ENCODE measurements at regions not wholly inside any gene's neighbourhood (a gene's known extent, or its start where the extent isn't known, plus 50 kb on each side); places are given as distances from the start of the nearest gene placed in this dataset.

- ATAC-seq, result no peak
Observed at GRCh38 chr11:106275151-106275550, 197.7 kb downstream of the AASDHPPT start.

DNA sequence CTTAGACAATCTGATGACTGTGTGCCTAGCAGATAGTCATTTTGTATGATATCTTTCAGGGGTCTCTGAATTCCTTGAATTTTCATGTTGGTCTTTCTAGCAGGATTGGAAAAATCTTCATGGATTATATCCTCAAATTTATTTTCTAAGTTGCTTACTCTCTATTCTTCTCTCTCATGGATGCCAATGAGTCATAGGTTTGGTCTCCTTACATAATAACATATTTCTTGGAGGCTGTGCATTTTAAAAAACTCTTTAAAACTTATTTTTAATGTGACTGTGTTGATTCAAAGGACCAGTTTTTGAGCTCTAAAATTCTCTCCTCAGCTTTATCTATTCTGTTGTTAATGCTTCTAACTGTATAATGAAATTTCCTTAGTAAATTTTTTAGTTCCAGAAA is 198.7 kb downstream of the AASDHPPT start:
- TF ChIP-seq, protein P1, sequence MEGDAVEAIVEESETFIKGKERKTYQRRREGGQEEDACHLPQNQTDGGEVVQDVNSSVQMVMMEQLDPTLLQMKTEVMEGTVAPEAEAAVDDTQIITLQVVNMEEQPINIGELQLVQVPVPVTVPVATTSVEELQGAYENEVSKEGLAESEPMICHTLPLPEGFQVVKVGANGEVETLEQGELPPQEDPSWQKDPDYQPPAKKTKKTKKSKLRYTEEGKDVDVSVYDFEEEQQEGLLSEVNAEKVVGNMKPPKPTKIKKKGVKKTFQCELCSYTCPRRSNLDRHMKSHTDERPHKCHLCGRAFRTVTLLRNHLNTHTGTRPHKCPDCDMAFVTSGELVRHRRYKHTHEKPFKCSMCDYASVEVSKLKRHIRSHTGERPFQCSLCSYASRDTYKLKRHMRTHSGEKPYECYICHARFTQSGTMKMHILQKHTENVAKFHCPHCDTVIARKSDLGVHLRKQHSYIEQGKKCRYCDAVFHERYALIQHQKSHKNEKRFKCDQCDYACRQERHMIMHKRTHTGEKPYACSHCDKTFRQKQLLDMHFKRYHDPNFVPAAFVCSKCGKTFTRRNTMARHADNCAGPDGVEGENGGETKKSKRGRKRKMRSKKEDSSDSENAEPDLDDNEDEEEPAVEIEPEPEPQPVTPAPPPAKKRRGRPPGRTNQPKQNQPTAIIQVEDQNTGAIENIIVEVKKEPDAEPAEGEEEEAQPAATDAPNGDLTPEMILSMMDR (IDR thresholded peaks at IDR 0.05), result no peak
- intact Hi-C loops (cut with DNase I, micrococcal nuclease), result no loop called here
- DNase-seq, result no peak
- no peak for ATAC-seq
- no peaks in the 10 kb centered on the region for H3K4me1 ChIP-seq (ENCODE audit: low read depth)
- H3K4me3 ChIP-seq, result no peak overlapping the region
- no peaks in the 10 kb centered on the region for H3K36me3 ChIP-seq (ENCODE audit: low read depth)
- peaks cover 5% of the 10 kb centered on the region for H3K9me3 ChIP-seq

More at GRCh38 chr11:106275151-106275550, 197.7 kb downstream of the AASDHPPT start:
- no peak overlapping the region for H3K4me3 ChIP-seq
- H3K9me3 ChIP-seq, result peaks cover 5% of the 10 kb centered on the region
- DNase-seq, result no peak
- no peaks in the 10 kb centered on the region for H3K4me1 ChIP-seq (ENCODE audit: low read depth)
- intact Hi-C loops (cut with DNase I, micrococcal nuclease), result no loop called here
- no peaks in the 10 kb centered on the region for H3K36me3 ChIP-seq (ENCODE audit: low read depth)
- TF ChIP-seq, protein P1 (IDR thresholded peaks at IDR 0.05), result no peak

GRCh38 chr11:106276859-106277436 is 199.5 kb downstream of the AASDHPPT start:
- H3K36me3 ChIP-seq (ENCODE audit: low read depth), result no peaks in the 10 kb centered on the region
- no peak for ATAC-seq

GRCh38 chr11:106277484-106277883 is 200.0 kb downstream of the AASDHPPT start:
- peaks cover 5% of the 10 kb centered on the region for H3K9me3 ChIP-seq
- H3K4me1 ChIP-seq (ENCODE audit: low read depth), result no peaks in the 10 kb centered on the region
- intact Hi-C loops (cut with DNase I, micrococcal nuclease), result no loop called here
- no peak overlapping the region for H3K4me3 ChIP-seq
- DNase-seq (no peak), ATAC-seq (no peak)
- TF ChIP-seq, protein P1 (IDR thresholded peaks at IDR 0.05), result no peak
- no peaks in the 10 kb centered on the region for H3K36me3 ChIP-seq (ENCODE audit: low read depth)

More at GRCh38 chr11:106276859-106277436, 199.5 kb downstream of the AASDHPPT start:
- peaks cover 5% of the 10 kb centered on the region for H3K9me3 ChIP-seq
- TF ChIP-seq, protein P1 (IDR thresholded peaks at IDR 0.05), result no peak
- no peak for DNase-seq
- H3K4me1 ChIP-seq (ENCODE audit: low read depth), result no peaks in the 10 kb centered on the region
- intact Hi-C loops (cut with DNase I, micrococcal nuclease), result no loop called here
- H3K4me3 ChIP-seq, result no peak overlapping the region

- TF ChIP-seq, protein P1 (IDR thresholded peaks at IDR 0.05), result no peak
- H3K36me3 ChIP-seq (ENCODE audit: low read depth), result no peaks in the 10 kb centered on the region
- intact Hi-C loops (cut with DNase I, micrococcal nuclease), result no loop called here
- H3K4me3 ChIP-seq, result no peak overlapping the region
- no peak for DNase-seq
- no peaks in the 10 kb centered on the region for H3K4me1 ChIP-seq (ENCODE audit: low read depth)
- H3K9me3 ChIP-seq, result peaks cover 2% of the 10 kb centered on the region
- ATAC-seq, result no peak
Observed at GRCh38 chr11:106278391-106278790, 200.9 kb downstream of the AASDHPPT start.

DNA sequence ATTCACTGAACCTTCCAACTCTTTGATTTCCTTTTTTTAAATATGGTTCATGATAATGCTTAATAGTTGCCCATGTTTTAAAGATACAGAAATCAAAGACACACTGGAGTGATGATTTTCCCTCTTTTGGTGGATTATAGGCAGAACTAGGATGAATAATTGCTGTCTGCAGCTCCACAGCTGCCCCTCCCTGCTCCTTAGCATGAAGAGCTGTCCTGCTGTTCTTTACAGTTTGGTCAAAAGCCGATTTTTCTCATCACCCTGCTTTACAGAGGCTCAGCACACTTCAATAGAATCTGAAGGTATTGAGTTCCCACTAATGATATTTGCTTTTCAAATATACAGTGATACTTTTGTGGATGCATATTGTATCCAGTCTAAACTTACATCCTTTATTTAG is 202.6 kb downstream of the AASDHPPT start:
- DNase-seq (no peak), ATAC-seq (no peak)
- Histone ChIP-seq H3K4me1 (ENCODE audit: low read depth) (no peaks in the 10 kb centered on the region), H3K9me3 (no peaks in the 10 kb centered on the region), H3K36me3 (ENCODE audit: low read depth) (no peaks in the 10 kb centered on the region), H3K4me3 (no peak overlapping the region)
- intact Hi-C loops (cut with DNase I, micrococcal nuclease), result no loop called here
- TF ChIP-seq, protein P1 (IDR thresholded peaks at IDR 0.05), result no peak

All from mucosa of descending colon (tissue), 3 donors.